ACC112 (cell line): ENCODE measurements at regions not wholly inside any gene's neighbourhood (a gene's known extent, or its start where the extent isn't known, plus 50 kb on each side); places are given as distances from the start of the nearest gene placed in this dataset.

Experiments
- H2AFZ ChIP-seq: fragments of 200-600 bp; sonication (generic); one replicate; pipeline ENCODE4 v1.6.0; 2017; ENCODE audit warnings: antibody characterized with exemption, low read length; ENCODE audit not compliant: unreplicated experiment
- H3K27ac ChIP-seq: fragments of 200-600 bp; sonication (generic); 2 replicates; pipeline ENCODE4 v1.5.1; 2014; ENCODE audit warnings: low read depth, mild to moderate bottlenecking, antibody characterized with exemption, low read length, moderate library complexity
- H3K27me3 ChIP-seq: fragments of 200-600 bp; sonication (generic); 2 replicates; pipeline ENCODE4 v1.6.1; 2014; ENCODE audit warnings: mild to moderate bottlenecking, antibody characterized with exemption, low read length, moderate library complexity, mixed read lengths; ENCODE audit not compliant: insufficient read depth
- H3K36me3 ChIP-seq: fragments of 200-600 bp; sonication (generic); 2 replicates; pipeline ENCODE4 v1.6.1; 2016; ENCODE audit warnings: mild to moderate bottlenecking, antibody characterized with exemption, low read length, moderate library complexity, mixed read lengths; ENCODE audit not compliant: insufficient read depth
- H3K4me1 ChIP-seq: fragments of 200-600 bp; sonication (generic); one replicate; pipeline ENCODE4 v1.6.1; 2016; ENCODE audit warnings: low read length, mixed read lengths; ENCODE audit not compliant: insufficient read depth, unreplicated experiment, control insufficient read depth
- H3K4me3 ChIP-seq: fragments of 200-600 bp; sonication (generic); 2 replicates; pipeline ENCODE4 v1.5.1; 2014; ENCODE audit warnings: mild to moderate bottlenecking, low read depth, low read length
- H3K79me2 ChIP-seq: fragments of 200-600 bp; sonication (generic); one replicate; pipeline ENCODE4 v1.6.0; 2016; ENCODE audit warnings: low read length; ENCODE audit not compliant: control insufficient read depth, unreplicated experiment, insufficient read depth

GRCh38 chr1:214715126-214715525, 112.1 kb downstream of the CENPF start:
- no peaks in the 10 kb centered on the region for H3K79me2 ChIP-seq
- H3K4me3 ChIP-seq = no peak overlapping the region
- no peak overlapping the region for H3K27ac ChIP-seq
- peaks cover 12% of the 10 kb centered on the region for H3K4me1 ChIP-seq
- no peaks in the 10 kb centered on the region for H3K27me3 ChIP-seq
- H2AFZ ChIP-seq = no peak overlapping the region
- no peaks in the 10 kb centered on the region for H3K36me3 ChIP-seq

GRCh38 chr1:214717351-214717750, 114.4 kb downstream of the CENPF start:
- H3K27ac ChIP-seq = no peak overlapping the region
- H3K4me3 ChIP-seq = no peak overlapping the region
- no peaks in the 10 kb centered on the region for H3K79me2 ChIP-seq
- H3K36me3 ChIP-seq = no peaks in the 10 kb centered on the region
- no peaks in the 10 kb centered on the region for H3K27me3 ChIP-seq
- no peak overlapping the region for H2AFZ ChIP-seq
- peaks cover 12% of the 10 kb centered on the region for H3K4me1 ChIP-seq

GRCh38 chr1:214718724-214719123, 115.7 kb downstream of the CENPF start:
- no peak overlapping the region for H2AFZ ChIP-seq
- H3K79me2 ChIP-seq = no peaks in the 10 kb centered on the region
- H3K4me1 ChIP-seq = peaks cover 12% of the 10 kb centered on the region
- H3K27me3 ChIP-seq = no peaks in the 10 kb centered on the region
- H3K36me3 ChIP-seq = no peaks in the 10 kb centered on the region
- no peak overlapping the region for H3K27ac ChIP-seq
- no peak overlapping the region for H3K4me3 ChIP-seq

GRCh38 chr1:214719207-214719606, 116.2 kb downstream of the CENPF start:
- H3K36me3 ChIP-seq = no peaks in the 10 kb centered on the region
- H3K27me3 ChIP-seq = no peaks in the 10 kb centered on the region
- no peak overlapping the region for H3K4me3 ChIP-seq
- no peak overlapping the region for H3K27ac ChIP-seq
- H3K4me1 ChIP-seq = peaks cover 12% of the 10 kb centered on the region
- no peak overlapping the region for H2AFZ ChIP-seq
- H3K79me2 ChIP-seq = no peaks in the 10 kb centered on the region

GRCh38 chr1:214720561-214720960, 117.6 kb downstream of the CENPF start:
- peaks cover 12% of the 10 kb centered on the region for H3K4me1 ChIP-seq
- no peaks in the 10 kb centered on the region for H3K79me2 ChIP-seq
- no peak overlapping the region for H2AFZ ChIP-seq
- no peak overlapping the region for H3K4me3 ChIP-seq
- no peak overlapping the region for H3K27ac ChIP-seq
- no peaks in the 10 kb centered on the region for H3K27me3 ChIP-seq
- no peaks in the 10 kb centered on the region for H3K36me3 ChIP-seq

GRCh38 chr1:214727274-214727673, 124.3 kb downstream of the CENPF start:
- Histone ChIP-seq H3K36me3 (no peaks in the 10 kb centered on the region), H3K4me1 (no peaks in the 10 kb centered on the region), H3K4me3 (no peak overlapping the region), H2AFZ (no peak overlapping the region), H3K27ac (no peak overlapping the region), H3K79me2 (no peaks in the 10 kb centered on the region), H3K27me3 (no peaks in the 10 kb centered on the region)

- H3K79me2 ChIP-seq = no peaks in the 10 kb centered on the region
- H3K4me3 ChIP-seq = no peak overlapping the region
- no peak overlapping the region for H3K27ac ChIP-seq
- H3K4me1 ChIP-seq = no peaks in the 10 kb centered on the region
- no peaks in the 10 kb centered on the region for H3K27me3 ChIP-seq
- no peak overlapping the region for H2AFZ ChIP-seq
- H3K36me3 ChIP-seq = no peaks in the 10 kb centered on the region
Measured at GRCh38 chr1:214739621-214740238, 136.7 kb downstream of the CENPF start.

- no peaks in the 10 kb centered on the region for H3K36me3 ChIP-seq
- H3K4me1 ChIP-seq = no peaks in the 10 kb centered on the region
Measured at GRCh38 chr1:214740471-214740870, 137.5 kb downstream of the CENPF start.

GRCh38 chr1:214747050-214747635, 144.1 kb downstream of the CENPF start:
- Histone ChIP-seq H3K27ac (no peak overlapping the region), H3K4me1 (no peaks in the 10 kb centered on the region), H3K27me3 (no peaks in the 10 kb centered on the region), H3K79me2 (no peaks in the 10 kb centered on the region), H3K36me3 (no peaks in the 10 kb centered on the region), H2AFZ (no peak overlapping the region), H3K4me3 (no peak overlapping the region)

More at GRCh38 chr1:214740471-214740870, 137.5 kb downstream of the CENPF start:
- H3K27ac ChIP-seq = no peak overlapping the region
- no peak overlapping the region for H3K4me3 ChIP-seq
- H3K79me2 ChIP-seq = no peaks in the 10 kb centered on the region
- H2AFZ ChIP-seq = no peak overlapping the region
- H3K27me3 ChIP-seq = no peaks in the 10 kb centered on the region

- peaks cover 8% of the 10 kb centered on the region for H3K4me1 ChIP-seq
- no peak overlapping the region for H3K27ac ChIP-seq
- H3K27me3 ChIP-seq = no peaks in the 10 kb centered on the region
- H3K79me2 ChIP-seq = no peaks in the 10 kb centered on the region
- no peak overlapping the region for H3K4me3 ChIP-seq
- no peak overlapping the region for H2AFZ ChIP-seq
- H3K36me3 ChIP-seq = no peaks in the 10 kb centered on the region
Measured at GRCh38 chr1:214753236-214753852, 150.3 kb downstream of the CENPF start.

- Histone ChIP-seq H3K27me3 (no peaks in the 10 kb centered on the region), H3K36me3 (no peaks in the 10 kb centered on the region), H3K4me3 (no peak overlapping the region), H3K4me1 (no peaks in the 10 kb centered on the region), H2AFZ (no peak overlapping the region), H3K27ac (no peak overlapping the region), H3K79me2 (no peaks in the 10 kb centered on the region)
Measured at GRCh38 chr1:214761030-214761429, 158.0 kb downstream of the CENPF start.
